Calu3 (cell line): ENCODE measurements at regions not wholly inside any gene's neighbourhood (a gene's known extent, or its start where the extent isn't known, plus 50 kb on each side); places are given as distances from the start of the nearest gene placed in this dataset.

Experiments used
- BruUV-seq: library from RNA; stranded (reverse); fragments of 400-500 nt; replicated peaks from 2 replicates; lab custom pipeline; 2021; lab: Mats Ljungman, UMichigan
- CTCF ChIA-PET: fragments of 300-600 bp; sonication (Branson Sonifier 250); formaldehyde crosslinking; loops from one replicate; lab custom pipeline; 2022; ENCODE audit warnings: antibody characterized with exemption; lab: Charles Lee
- DNase-seq: peaks from one replicate; pipeline ENCODE4 v3.0.0; 2022
- H3K27ac Mint-ChIP-seq: one replicate; pipeline ENCODE4 v1.8.0; 2022; ENCODE audit warnings: mixed read lengths; ENCODE audit not compliant: unreplicated experiment
- H3K27me3 Mint-ChIP-seq: one replicate; pipeline ENCODE4 v1.8.0; 2022; ENCODE audit warnings: mixed read lengths; ENCODE audit not compliant: unreplicated experiment
- H3K36me3 Mint-ChIP-seq: one replicate; pipeline ENCODE4 v1.8.0; 2022; ENCODE audit warnings: mild to moderate bottlenecking, moderate library complexity, mixed read lengths; ENCODE audit not compliant: insufficient read depth, unreplicated experiment
- H3K4me1 Mint-ChIP-seq: one replicate; pipeline ENCODE4 v1.8.0; 2022; ENCODE audit warnings: mild to moderate bottlenecking, low read depth, mixed read lengths; ENCODE audit not compliant: unreplicated experiment
- H3K4me3 Mint-ChIP-seq: one replicate; pipeline ENCODE4 v1.8.0; 2022; ENCODE audit warnings: mild to moderate bottlenecking, low read depth, moderate library complexity, mixed read lengths; ENCODE audit not compliant: unreplicated experiment
- H3K9me3 Mint-ChIP-seq: one replicate; pipeline ENCODE4 v1.8.0; 2022; ENCODE audit warnings: low read depth, mixed read lengths; ENCODE audit not compliant: unreplicated experiment
- intact Hi-C: fragments of 100-400 bp; cut with micrococcal nuclease; formaldehyde crosslinking; loops from one replicate; pipeline ENCODE4 v1.10.0; 2022; ENCODE audit not compliant: unreplicated experiment
- TF ChIP-seq, protein P1 (sequence below): fragments of 200-600 bp; IDR thresholded peaks from one replicate; pipeline ENCODE4 v1.8.0; 2022; ENCODE audit warnings: antibody characterized with exemption; ENCODE audit not compliant: unreplicated experiment

GRCh38 chr1:232222614-232223013 is 407.3 kb downstream of the SIPA1L2 start:
- DNase-seq, result no peak
- H3K9me3 Mint-ChIP-seq, result peaks cover 9% of the 10 kb centered on the region
- no peaks in the 10 kb centered on the region for H3K36me3 Mint-ChIP-seq
- intact Hi-C loops, result no loop called here
- H3K27me3 Mint-ChIP-seq, result no peaks in the 10 kb centered on the region
- no peak overlapping the region for H3K27ac Mint-ChIP-seq
- no peak overlapping the region for H3K4me3 Mint-ChIP-seq
- TF ChIP-seq, protein P1, sequence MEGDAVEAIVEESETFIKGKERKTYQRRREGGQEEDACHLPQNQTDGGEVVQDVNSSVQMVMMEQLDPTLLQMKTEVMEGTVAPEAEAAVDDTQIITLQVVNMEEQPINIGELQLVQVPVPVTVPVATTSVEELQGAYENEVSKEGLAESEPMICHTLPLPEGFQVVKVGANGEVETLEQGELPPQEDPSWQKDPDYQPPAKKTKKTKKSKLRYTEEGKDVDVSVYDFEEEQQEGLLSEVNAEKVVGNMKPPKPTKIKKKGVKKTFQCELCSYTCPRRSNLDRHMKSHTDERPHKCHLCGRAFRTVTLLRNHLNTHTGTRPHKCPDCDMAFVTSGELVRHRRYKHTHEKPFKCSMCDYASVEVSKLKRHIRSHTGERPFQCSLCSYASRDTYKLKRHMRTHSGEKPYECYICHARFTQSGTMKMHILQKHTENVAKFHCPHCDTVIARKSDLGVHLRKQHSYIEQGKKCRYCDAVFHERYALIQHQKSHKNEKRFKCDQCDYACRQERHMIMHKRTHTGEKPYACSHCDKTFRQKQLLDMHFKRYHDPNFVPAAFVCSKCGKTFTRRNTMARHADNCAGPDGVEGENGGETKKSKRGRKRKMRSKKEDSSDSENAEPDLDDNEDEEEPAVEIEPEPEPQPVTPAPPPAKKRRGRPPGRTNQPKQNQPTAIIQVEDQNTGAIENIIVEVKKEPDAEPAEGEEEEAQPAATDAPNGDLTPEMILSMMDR, result no peak
- CTCF ChIA-PET, result no interaction called here
- BruUV-seq, result no TSS peak
- no peaks in the 10 kb centered on the region for H3K4me1 Mint-ChIP-seq

DNA sequence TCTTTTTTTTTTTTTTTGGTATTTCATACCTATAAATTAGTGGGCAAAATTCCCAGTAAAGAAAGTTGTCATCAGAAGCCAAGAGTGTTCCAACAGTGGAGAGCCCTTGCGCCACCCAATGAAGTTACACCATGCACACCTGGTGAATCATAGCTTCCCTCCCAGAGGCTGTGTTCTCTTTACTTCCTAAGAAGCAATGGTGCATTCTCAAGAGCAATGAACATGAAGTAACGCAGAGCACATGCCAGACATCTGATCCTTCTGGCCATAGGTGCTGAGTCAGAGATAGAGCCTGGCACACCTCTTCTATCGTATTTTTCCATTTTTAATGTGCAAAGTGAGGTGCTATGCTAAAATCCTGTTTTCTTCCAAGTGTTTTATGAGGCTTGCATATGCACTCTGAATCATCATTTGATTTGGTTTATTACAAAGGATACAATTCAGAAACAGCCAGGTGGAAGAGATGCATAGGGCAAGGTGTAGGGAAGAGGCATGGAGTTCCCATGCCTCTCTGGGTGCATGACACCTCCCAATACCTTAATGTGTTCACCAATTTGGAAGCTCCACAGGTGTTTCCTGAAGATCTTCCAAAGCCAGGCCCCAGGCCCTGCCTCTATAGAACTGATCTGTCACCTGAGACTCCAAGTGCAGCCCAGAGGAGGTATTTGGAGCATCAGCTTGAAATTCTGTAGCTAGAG is 408.0 kb downstream of the SIPA1L2 start:
- peaks cover 13% of the 10 kb centered on the region for H3K9me3 Mint-ChIP-seq
- H3K4me3 Mint-ChIP-seq, result no peak overlapping the region
- BruUV-seq, result no TSS peak
- H3K36me3 Mint-ChIP-seq, result no peaks in the 10 kb centered on the region
- CTCF ChIA-PET, result no interaction called here
- TF ChIP-seq, protein P1, result no peak
- no peak for DNase-seq
- H3K4me1 Mint-ChIP-seq, result no peaks in the 10 kb centered on the region
- H3K27me3 Mint-ChIP-seq, result no peaks in the 10 kb centered on the region
- H3K27ac Mint-ChIP-seq, result no peak overlapping the region
- intact Hi-C loops, result no loop called here

GRCh38 chr1:232218955-232219865 is 410.7 kb downstream of the SIPA1L2 start:
- peaks cover 15% of the 10 kb centered on the region for H3K9me3 Mint-ChIP-seq
- H3K27ac Mint-ChIP-seq, result no peak overlapping the region
- H3K27me3 Mint-ChIP-seq, result no peaks in the 10 kb centered on the region
- intact Hi-C loops, result no loop called here
- no peak overlapping the region for H3K4me3 Mint-ChIP-seq
- no peak for DNase-seq
- H3K4me1 Mint-ChIP-seq, result no peaks in the 10 kb centered on the region
- H3K36me3 Mint-ChIP-seq, result no peaks in the 10 kb centered on the region
- BruUV-seq, result no TSS peak
- TF ChIP-seq, protein P1, result no peak
- CTCF ChIA-PET, result no interaction called here

GRCh38 chr1:232213928-232214327 is 416.0 kb downstream of the SIPA1L2 start:
- H3K27ac Mint-ChIP-seq, result no peak overlapping the region
- intact Hi-C loops, result no loop called here
- CTCF ChIA-PET, result no interaction called here
- H3K4me3 Mint-ChIP-seq, result no peak overlapping the region
- no peaks in the 10 kb centered on the region for H3K4me1 Mint-ChIP-seq
- no peak for DNase-seq
- TF ChIP-seq, protein P1, result no peak
- H3K9me3 Mint-ChIP-seq, result peaks cover 15% of the 10 kb centered on the region
- no peaks in the 10 kb centered on the region for H3K36me3 Mint-ChIP-seq
- BruUV-seq, result no TSS peak
- H3K27me3 Mint-ChIP-seq, result no peaks in the 10 kb centered on the region
